A549 (cell line): ENCODE measurements at regions not wholly inside any gene's neighbourhood (a gene's known extent, or its start where the extent isn't known, plus 50 kb on each side); places are given as distances from the start of the nearest gene placed in this dataset.

Experiments used
- CTCF ChIP-seq: fragments of >200 bp; sonication (Bioruptor Twin); formaldehyde crosslinking; IDR thresholded peaks from 3 replicates; pipeline ENCODE4 v1.5.1; 2016
- E2F6 ChIP-seq: IDR thresholded peaks from 2 replicates; pipeline ENCODE4 v1.6.1; 2012; ENCODE audit warnings: low read depth, borderline replicate concordance
- EP300 ChIP-seq, 2 experiments: fragments of >200 bp; sonication (Bioruptor Twin); formaldehyde crosslinking; IDR thresholded peaks; 2 replicates in 1 of 2; 3 replicates in 1 of 2; pipeline ENCODE4 v1.6.1; 2016 to 2017
- JUN ChIP-seq, 2 experiments: fragments of >200 bp; sonication (Bioruptor Twin); formaldehyde crosslinking; IDR thresholded peaks; 2 replicates in 1 of 2; 3 replicates in 1 of 2; pipeline ENCODE4 v1.6.1; 2016 to 2017
- PHF8 ChIP-seq: fragments of 200-600 bp; sonication (generic); IDR thresholded peaks from 2 replicates; pipeline ENCODE4 v1.6.1; 2016; ENCODE audit warnings: low read depth, mild to moderate bottlenecking, antibody characterized with exemption, moderate library complexity, borderline replicate concordance
- POLR2A ChIP-seq: IDR thresholded peaks from 2 replicates; pipeline ENCODE4 v1.6.1; 2012; ENCODE audit warnings: mild to moderate bottlenecking, low read length
- RCOR1 ChIP-seq: fragments of 150-350 bp; IDR thresholded peaks from 2 replicates; pipeline ENCODE4 v1.6.1; 2014; ENCODE audit warnings: antibody characterized with exemption, low read length, low read depth

GRCh38 chr3:132772252-132772651 lies 50.0 kb upstream of the NPHP3 start:
- no peak for TF ChIP-seq RCOR1
- no peak for TF ChIP-seq JUN (IDR thresholded peaks at IDR 0.05)
- TF ChIP-seq POLR2A: no peak
- TF ChIP-seq PHF8: no peak
- no peak for TF ChIP-seq CTCF
- TF ChIP-seq EP300 (IDR thresholded peaks at IDR 0.05): no peak
- TF ChIP-seq E2F6: no peak
